ENCODE measurements at regions not wholly inside any gene's neighbourhood (a gene's known extent, or its start where the extent isn't known, plus 50 kb on each side); places are given as distances from the start of the nearest gene placed in this dataset.

DNA sequence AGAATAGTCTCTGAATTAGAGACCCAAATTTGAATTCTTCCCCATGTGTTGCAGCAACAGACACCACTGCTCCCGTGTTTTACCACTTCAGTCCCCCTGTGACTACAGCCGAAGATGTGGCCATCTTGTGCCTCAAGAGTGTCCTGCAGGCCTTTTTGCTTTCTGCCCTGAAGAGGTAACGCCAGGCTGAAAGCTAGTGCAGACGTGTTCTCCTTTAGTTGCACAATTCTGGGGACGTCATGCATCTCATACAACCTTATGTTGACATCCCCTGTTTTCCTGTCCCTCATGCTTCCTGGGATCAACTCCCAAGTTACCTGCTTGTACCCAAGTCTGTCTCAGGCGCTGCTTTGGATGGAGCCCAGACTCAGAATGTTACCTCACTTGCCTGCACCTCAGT, 69.1 kb upstream of the SLC22A23 start:
- TF ChIP-seq CTCF (IDR thresholded peaks at IDR 0.05; ENCODE audit: low read depth, low read length) (no peak), MYC (IDR thresholded peaks at IDR 0.05; ENCODE audit: low read depth, low read length) (no peak), POLR2A (IDR thresholded peaks at IDR 0.05; ENCODE audit: extremely low read depth, insufficient read length) (no peak)
- TF ChIP-seq, protein P1, sequence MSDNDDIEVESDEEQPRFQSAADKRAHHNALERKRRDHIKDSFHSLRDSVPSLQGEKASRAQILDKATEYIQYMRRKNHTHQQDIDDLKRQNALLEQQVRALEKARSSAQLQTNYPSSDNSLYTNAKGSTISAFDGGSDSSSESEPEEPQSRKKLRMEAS (IDR thresholded peaks at IDR 0.05; ENCODE audit: low read depth, low read length): no peak
- no peak overlapping the region for H3K4me3 ChIP-seq (ENCODE audit: low read depth, low read length)
- no peak for DNase-seq (ENCODE audit: low read depth)

- H3K4me3 ChIP-seq (ENCODE audit: low read depth, low read length): no peak overlapping the region
- no peak for DNase-seq (ENCODE audit: low read depth)
- TF ChIP-seq, protein P1 (IDR thresholded peaks at IDR 0.05; ENCODE audit: low read depth, low read length): no peak
- TF ChIP-seq MYC (IDR thresholded peaks at IDR 0.05; ENCODE audit: low read depth, low read length) (no peak), POLR2A (IDR thresholded peaks at IDR 0.05; ENCODE audit: extremely low read depth, insufficient read length) (no peak), CTCF (IDR thresholded peaks at IDR 0.05; ENCODE audit: low read depth, low read length) (no peak)
Measured at GRCh38 chr6:3524456-3524855, 67.6 kb upstream of the SLC22A23 start.

- TF ChIP-seq POLR2A (IDR thresholded peaks at IDR 0.05; ENCODE audit: extremely low read depth, insufficient read length) (no peak), CTCF (IDR thresholded peaks at IDR 0.05; ENCODE audit: low read depth, low read length) (no peak), MYC (IDR thresholded peaks at IDR 0.05; ENCODE audit: low read depth, low read length) (no peak)
- TF ChIP-seq, protein P1 (IDR thresholded peaks at IDR 0.05; ENCODE audit: low read depth, low read length): no peak
- no peak for DNase-seq (ENCODE audit: low read depth)
Measured at GRCh38 chr6:3523966-3524365, 67.1 kb upstream of the SLC22A23 start.

DNA sequence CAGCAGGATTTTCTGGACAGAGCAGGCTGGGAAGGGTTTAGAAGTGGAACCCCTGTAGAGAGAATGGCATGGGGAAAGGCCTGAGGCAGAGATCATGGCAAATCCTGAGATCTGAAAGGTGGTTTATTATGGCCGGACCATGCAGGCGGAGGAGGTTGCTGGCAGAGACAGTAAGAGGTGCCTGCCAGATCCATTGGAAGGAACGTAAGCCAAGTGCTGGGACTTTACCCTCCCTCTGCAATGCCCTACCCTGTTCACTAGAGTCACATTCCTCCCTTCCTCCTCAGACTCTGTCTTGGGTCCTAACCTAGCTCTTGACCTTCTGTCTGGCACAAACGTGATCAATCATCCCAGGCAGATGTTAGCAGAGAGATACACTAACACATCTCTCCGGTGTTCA, 66.4 kb upstream of the SLC22A23 start:
- no peak for DNase-seq (ENCODE audit: low read depth)
- no peak overlapping the region for H3K4me3 ChIP-seq (ENCODE audit: low read depth, low read length)
- TF ChIP-seq MYC (IDR thresholded peaks at IDR 0.05; ENCODE audit: low read depth, low read length) (no peak), POLR2A (IDR thresholded peaks at IDR 0.05; ENCODE audit: extremely low read depth, insufficient read length) (no peak), CTCF (IDR thresholded peaks at IDR 0.05; ENCODE audit: low read depth, low read length) (no peak)
- TF ChIP-seq, protein P1 (IDR thresholded peaks at IDR 0.05; ENCODE audit: low read depth, low read length): no peak

More at GRCh38 chr6:3523966-3524365, 67.1 kb upstream of the SLC22A23 start:
- no peak overlapping the region for H3K4me3 ChIP-seq (ENCODE audit: low read depth, low read length)

DNA sequence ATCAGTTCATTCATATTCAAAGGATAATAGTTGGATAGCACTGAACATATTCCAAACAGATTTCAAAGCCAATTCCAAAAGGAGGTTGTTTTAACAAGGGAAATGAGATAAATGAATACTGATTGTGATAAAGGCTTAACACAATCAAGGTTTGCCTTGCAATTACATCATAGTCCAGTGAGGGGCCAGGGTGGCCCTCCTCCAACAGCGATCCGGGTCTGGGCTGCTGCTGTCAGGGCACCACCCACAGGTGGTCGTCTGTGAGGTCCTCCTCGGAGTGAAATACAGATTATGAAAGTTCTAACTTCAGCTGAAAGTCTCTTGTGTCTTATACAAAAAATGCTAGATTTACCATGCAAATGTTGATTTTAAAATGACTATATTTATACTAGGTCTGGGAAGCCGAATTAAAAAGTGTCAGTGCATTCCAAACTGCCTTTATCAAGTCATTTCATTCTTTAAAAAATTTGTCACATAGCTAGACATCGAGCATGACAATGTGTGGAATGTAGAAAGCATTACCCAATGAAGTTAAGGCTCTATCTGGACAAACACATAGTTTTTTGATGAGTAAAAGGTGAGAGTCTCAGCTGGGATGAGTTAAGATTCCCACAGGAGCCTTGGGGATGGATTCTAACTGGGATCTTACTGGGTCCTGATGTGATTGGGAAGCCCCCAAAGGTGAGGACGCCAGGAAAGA, 65.9 kb upstream of the SLC22A23 start:
- TF ChIP-seq CTCF (IDR thresholded peaks at IDR 0.05; ENCODE audit: low read depth, low read length) (no peak), MYC (IDR thresholded peaks at IDR 0.05; ENCODE audit: low read depth, low read length) (no peak), POLR2A (IDR thresholded peaks at IDR 0.05; ENCODE audit: extremely low read depth, insufficient read length) (no peak)
- TF ChIP-seq, protein P1 (IDR thresholded peaks at IDR 0.05; ENCODE audit: low read depth, low read length): no peak
- H3K4me3 ChIP-seq (ENCODE audit: low read depth, low read length): no peak overlapping the region
- DNase-seq (ENCODE audit: low read depth): no peak

Data from NB4 (cell line).